Lower lobe of right lung (tissue), 2 donors: ENCODE measurements at regions not wholly inside any gene's neighbourhood (a gene's known extent, or its start where the extent isn't known, plus 50 kb on each side); places are given as distances from the start of the nearest gene placed in this dataset.

Source experiments
- ATAC-seq, 2 donors: fragments of 200-7000 bp; cut with Tn5 transposase; one replicate each; pipeline ENCODE4 v1.9.1; 2020 to 2022; ENCODE audit warnings: mild to moderate bottlenecking in 2 of 2, moderate library complexity in 2 of 2
- DNase-seq: peaks from one replicate; pipeline ENCODE4 v3.0.0-alpha.2; 2020
- H3K27ac ChIP-seq: fragments of 200-600 bp; one replicate; pipeline ENCODE4 v1.8.0; 2022
- H3K27me3 ChIP-seq: fragments of 200-600 bp; one replicate; pipeline ENCODE4 v1.8.0; 2022; ENCODE audit warnings: low read depth
- H3K36me3 ChIP-seq: fragments of 200-600 bp; one replicate; pipeline ENCODE4 v1.8.0; 2022; ENCODE audit warnings: mild to moderate bottlenecking
- H3K4me1 ChIP-seq: fragments of 200-600 bp; one replicate; pipeline ENCODE4 v1.8.0; 2022
- H3K4me3 ChIP-seq: fragments of 200-600 bp; one replicate; pipeline ENCODE4 v1.8.0; 2022; ENCODE audit warnings: mild to moderate bottlenecking
- H3K9me3 ChIP-seq: fragments of 200-600 bp; one replicate; pipeline ENCODE4 v1.8.0; 2022
- intact Hi-C: fragments of 100-400 bp; cut with DNase I; formaldehyde crosslinking; loops from one replicate; pipeline ENCODE4 v1.11.0; 2022
- TF ChIP-seq, protein P1 (sequence below): fragments of 200-600 bp; IDR thresholded peaks from one replicate; pipeline ENCODE4 v1.8.0; 2022; ENCODE audit warnings: antibody characterized with exemption, mild to moderate bottlenecking
- donor health status: DM: no; HTN: yes; CAD: no; lungs with severe emphysema.

DNA sequence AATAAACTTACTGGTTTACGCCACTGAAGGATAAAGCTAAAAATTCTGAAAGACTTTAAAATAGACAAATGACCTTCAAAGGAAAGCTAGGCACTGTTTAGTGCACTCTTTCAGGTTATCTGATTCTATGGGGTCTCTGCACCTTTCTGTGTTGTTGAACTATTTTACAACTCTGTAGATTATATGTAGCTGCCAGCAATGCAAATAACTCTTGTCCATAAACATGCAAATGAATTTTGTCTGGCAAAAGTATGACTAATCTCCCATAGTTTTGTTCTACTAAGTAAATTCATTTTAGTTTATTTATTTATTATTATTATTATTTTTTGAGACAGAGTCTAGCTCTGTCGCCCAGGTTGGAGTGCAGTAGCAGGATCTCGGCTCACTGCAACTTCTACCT, 266.3 kb upstream of the CCDC196 start:
- TF ChIP-seq, protein P1, sequence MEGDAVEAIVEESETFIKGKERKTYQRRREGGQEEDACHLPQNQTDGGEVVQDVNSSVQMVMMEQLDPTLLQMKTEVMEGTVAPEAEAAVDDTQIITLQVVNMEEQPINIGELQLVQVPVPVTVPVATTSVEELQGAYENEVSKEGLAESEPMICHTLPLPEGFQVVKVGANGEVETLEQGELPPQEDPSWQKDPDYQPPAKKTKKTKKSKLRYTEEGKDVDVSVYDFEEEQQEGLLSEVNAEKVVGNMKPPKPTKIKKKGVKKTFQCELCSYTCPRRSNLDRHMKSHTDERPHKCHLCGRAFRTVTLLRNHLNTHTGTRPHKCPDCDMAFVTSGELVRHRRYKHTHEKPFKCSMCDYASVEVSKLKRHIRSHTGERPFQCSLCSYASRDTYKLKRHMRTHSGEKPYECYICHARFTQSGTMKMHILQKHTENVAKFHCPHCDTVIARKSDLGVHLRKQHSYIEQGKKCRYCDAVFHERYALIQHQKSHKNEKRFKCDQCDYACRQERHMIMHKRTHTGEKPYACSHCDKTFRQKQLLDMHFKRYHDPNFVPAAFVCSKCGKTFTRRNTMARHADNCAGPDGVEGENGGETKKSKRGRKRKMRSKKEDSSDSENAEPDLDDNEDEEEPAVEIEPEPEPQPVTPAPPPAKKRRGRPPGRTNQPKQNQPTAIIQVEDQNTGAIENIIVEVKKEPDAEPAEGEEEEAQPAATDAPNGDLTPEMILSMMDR = no peak
- DNase-seq (no peak), ATAC-seq (no peak)
- no peaks in the 10 kb centered on the region for H3K27me3 ChIP-seq
- intact Hi-C loops = no loop called here
- H3K27ac ChIP-seq = no peak overlapping the region
- H3K9me3 ChIP-seq = no peaks in the 10 kb centered on the region
- H3K4me3 ChIP-seq = no peak overlapping the region
- no peaks in the 10 kb centered on the region for H3K4me1 ChIP-seq
- H3K36me3 ChIP-seq = no peaks in the 10 kb centered on the region

DNA sequence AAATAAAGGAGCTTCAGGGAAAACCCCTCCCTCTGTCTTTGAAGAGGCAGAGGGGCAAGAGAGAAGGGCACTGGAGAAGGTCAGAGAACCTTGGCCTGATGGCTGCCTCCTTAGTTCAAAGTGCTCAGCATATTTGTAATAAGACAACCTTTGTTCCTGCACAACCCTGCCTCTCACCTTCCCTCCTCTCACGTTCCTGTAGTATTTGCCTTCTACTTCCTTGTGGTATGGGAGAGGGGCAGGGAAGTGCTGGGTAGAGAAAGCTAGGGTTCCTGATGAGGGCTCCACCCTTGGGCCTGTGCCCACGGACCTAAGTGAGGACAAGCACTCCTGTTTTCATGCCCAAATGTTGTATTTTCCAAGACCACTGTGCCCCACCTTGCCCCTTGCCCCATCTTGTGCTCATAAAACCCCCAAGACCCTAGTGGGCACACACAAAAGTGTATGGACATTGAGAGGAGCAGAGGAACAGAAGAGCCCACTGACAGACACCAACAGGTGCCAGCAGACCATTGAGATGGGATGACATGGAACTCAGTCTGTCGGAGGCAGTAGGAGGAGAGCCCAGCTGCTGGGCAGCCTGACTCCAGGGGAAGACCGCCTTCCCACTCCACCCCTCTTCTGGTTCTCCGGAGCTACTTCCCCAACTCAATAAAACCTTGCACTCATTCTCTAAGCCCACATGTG, 261.5 kb upstream of the CCDC196 start:
- Histone ChIP-seq H3K4me1 (no peaks in the 10 kb centered on the region), H3K9me3 (no peaks in the 10 kb centered on the region), H3K36me3 (no peaks in the 10 kb centered on the region), H3K4me3 (no peak overlapping the region), H3K27ac (no peak overlapping the region), H3K27me3 (no peaks in the 10 kb centered on the region)
- TF ChIP-seq, protein P1 = no peak
- no peak for DNase-seq
- no peak for ATAC-seq
- intact Hi-C loops = no loop called here

DNA sequence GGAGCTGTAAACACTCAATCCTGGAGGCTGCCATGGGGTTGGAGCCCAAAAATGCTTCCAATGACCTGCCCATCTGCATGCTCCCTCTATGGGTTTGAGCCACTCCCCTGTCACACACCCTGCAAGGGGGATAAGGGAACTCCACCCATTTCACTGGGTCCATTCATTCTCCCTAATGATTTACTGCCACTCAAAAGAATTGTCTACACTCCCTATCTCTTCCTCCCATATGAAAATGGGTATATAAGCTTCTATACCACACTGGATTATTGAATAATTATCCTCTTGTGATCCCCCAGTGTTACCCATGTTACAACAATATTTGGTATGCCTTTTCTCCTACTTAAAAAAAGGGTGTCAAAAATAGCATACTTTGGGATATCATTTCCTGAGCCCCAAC, 260.8 kb upstream of the CCDC196 start:
- Histone ChIP-seq H3K27ac (no peak overlapping the region), H3K27me3 (no peaks in the 10 kb centered on the region), H3K36me3 (no peaks in the 10 kb centered on the region), H3K4me3 (no peak overlapping the region), H3K4me1 (no peaks in the 10 kb centered on the region), H3K9me3 (no peaks in the 10 kb centered on the region)
- no peak for ATAC-seq
- TF ChIP-seq, protein P1 = no peak
- no peak for DNase-seq
- intact Hi-C loops = no loop called here

DNA sequence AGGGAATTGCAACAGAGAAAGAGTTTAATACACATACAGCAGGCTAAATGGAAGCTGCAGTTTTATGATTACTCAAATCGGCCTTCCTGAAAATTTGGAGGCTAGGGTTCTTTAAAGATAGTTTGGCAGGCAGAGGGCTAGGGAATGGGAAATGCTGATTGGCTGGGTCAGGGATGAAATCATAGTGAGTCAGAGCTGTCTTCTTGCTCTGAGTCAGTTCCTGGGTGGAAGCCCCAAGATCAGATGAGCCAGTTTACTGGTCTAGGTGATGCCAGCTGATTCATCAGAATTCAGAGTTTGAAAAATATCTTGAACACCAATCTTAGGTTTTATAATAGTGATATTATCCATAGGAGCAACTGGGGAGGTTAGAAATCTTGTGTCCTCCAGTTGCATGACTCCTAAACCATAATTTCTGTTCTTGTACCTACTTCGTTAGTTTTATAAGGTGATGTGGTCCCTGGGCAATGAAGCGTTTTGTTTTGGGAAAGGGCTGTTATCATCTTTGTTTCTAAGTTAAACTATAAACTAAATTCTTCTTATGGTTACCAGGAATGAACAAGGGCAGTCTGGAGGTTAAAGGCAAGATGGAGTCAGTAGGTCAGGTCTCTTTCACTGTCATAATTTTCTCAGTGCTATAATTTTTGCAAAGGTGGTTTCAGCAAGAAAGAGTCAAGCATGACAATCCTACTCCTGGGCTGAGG, 257.8 kb upstream of the CCDC196 start:
- no peak for ATAC-seq
- Histone ChIP-seq H3K36me3 (no peaks in the 10 kb centered on the region), H3K27ac (no peak overlapping the region), H3K4me3 (no peak overlapping the region), H3K27me3 (no peaks in the 10 kb centered on the region), H3K9me3 (no peaks in the 10 kb centered on the region), H3K4me1 (no peaks in the 10 kb centered on the region)
- TF ChIP-seq, protein P1 = no peak
- DNase-seq = no peak
- intact Hi-C loops = no loop called here

DNA sequence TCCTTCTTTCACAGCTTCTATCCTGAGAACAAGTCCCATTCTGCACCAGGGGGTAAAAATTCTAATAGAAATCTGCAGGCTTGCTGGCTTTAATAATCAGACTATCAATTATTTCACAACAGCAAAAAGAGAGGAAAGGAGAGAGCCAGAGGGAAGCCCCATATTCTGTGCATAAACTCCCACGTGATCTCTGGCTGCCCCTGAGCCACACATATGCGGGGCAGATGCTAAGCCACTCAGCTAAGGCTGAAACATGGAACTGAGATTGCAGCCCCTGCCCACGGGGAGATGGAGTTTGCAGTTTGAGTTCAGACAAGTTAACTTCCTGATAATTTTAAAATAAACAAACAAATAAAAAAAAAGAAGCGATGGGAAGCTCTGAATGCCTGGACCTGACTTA, 254.4 kb upstream of the CCDC196 start:
- DNase-seq (no peak), ATAC-seq (no peak)
- Histone ChIP-seq H3K36me3 (no peaks in the 10 kb centered on the region), H3K27ac (no peak overlapping the region), H3K4me3 (no peak overlapping the region), H3K27me3 (peaks cover 4% of the 10 kb centered on the region), H3K4me1 (no peaks in the 10 kb centered on the region), H3K9me3 (no peaks in the 10 kb centered on the region)
- intact Hi-C loops = no loop called here
- TF ChIP-seq, protein P1 = no peak
